ENCODE measurements at regions not wholly inside any gene's neighbourhood (a gene's known extent, or its start where the extent isn't known, plus 50 kb on each side); places are given as distances from the start of the nearest gene placed in this dataset.

GRCh38 chr11:10978198-10978597 lies 120.3 kb upstream of the ZBED5 start:
- ChIA-PET POLR2A (no interaction called here), CTCF (no interaction called here)
- Mint-ChIP-seq H3K4me1 (no peaks in the 10 kb centered on the region), H3K36me3 (no peaks in the 10 kb centered on the region), H3K9me3 (peaks cover 4% of the 10 kb centered on the region), H3K4me3 (no peak overlapping the region), H3K27ac (no peak overlapping the region), H3K27me3 (ENCODE audit: low read depth) (no peaks in the 10 kb centered on the region; the same call in 1 of the 2 replicates)
- TF ChIP-seq RORB (CRISPR knock-in tag; IDR thresholded peaks at IDR 0.05): no peak
- no peak for TF ChIP-seq E2F5 (CRISPR knock-in tag; IDR thresholded peaks at IDR 0.05)
- no peak for TF ChIP-seq NR2C2 (CRISPR knock-in tag; IDR thresholded peaks at IDR 0.05)
- no peak for TF ChIP-seq MLX (CRISPR knock-in tag; IDR thresholded peaks at IDR 0.05)
- TF ChIP-seq CREB1 (CRISPR knock-in tag; IDR thresholded peaks at IDR 0.05): no peak
- TF ChIP-seq TEAD1 (CRISPR knock-in tag; IDR thresholded peaks at IDR 0.05): no peak
- no peak for TF ChIP-seq AR (CRISPR knock-in tag; IDR thresholded peaks at IDR 0.05)
- TF ChIP-seq ATF2 (CRISPR knock-in tag; IDR thresholded peaks at IDR 0.05; ENCODE audit: borderline replicate concordance, low read depth): no peak
- TF ChIP-seq RELA (CRISPR knock-in tag; IDR thresholded peaks at IDR 0.05; ENCODE audit: borderline replicate concordance): no peak
- TF ChIP-seq ZSCAN18 (CRISPR knock-in tag; IDR thresholded peaks at IDR 0.05): no peak
- TF ChIP-seq NFYB (CRISPR knock-in tag; conservative IDR thresholded peaks at IDR 0.05; ENCODE audit: low read depth): no peak
- ATAC-seq: no peak
- no peak for DNase-seq (ENCODE audit: low spot score)

GRCh38 chr11:10975287-10975721 lies 117.5 kb upstream of the ZBED5 start:
- peaks cover 4% of the 10 kb centered on the region for H3K9me3 Mint-ChIP-seq
- TF ChIP-seq FOXK1 (CRISPR knock-in tag; IDR thresholded peaks at IDR 0.05): no peak
- TF ChIP-seq PREB (CRISPR knock-in tag; IDR thresholded peaks at IDR 0.05; ENCODE audit: borderline replicate concordance): no peak
- TF ChIP-seq ZNF263 (CRISPR knock-in tag; IDR thresholded peaks at IDR 0.05; ENCODE audit: low read depth): no peak
- no peak for TF ChIP-seq ATF1 (CRISPR knock-in tag; IDR thresholded peaks at IDR 0.05)
- no peak for TF ChIP-seq RORB (CRISPR knock-in tag; IDR thresholded peaks at IDR 0.05)
- TF ChIP-seq GTF2I (CRISPR knock-in tag; conservative IDR thresholded peaks at IDR 0.05): no peak
- TF ChIP-seq ATF6 (CRISPR knock-in tag; IDR thresholded peaks at IDR 0.05): no peak
- TF ChIP-seq ESRRA (CRISPR knock-in tag; IDR thresholded peaks at IDR 0.05; ENCODE audit: borderline replicate concordance): no peak
- no peak for TF ChIP-seq GRHL2 (CRISPR knock-in tag; IDR thresholded peaks at IDR 0.05; ENCODE audit: insufficient replicate concordance, severe bottlenecking)
- TF ChIP-seq SP1 (CRISPR knock-in tag; conservative IDR thresholded peaks at IDR 0.05): no peak
- TF ChIP-seq AFF4 (CRISPR knock-in tag; IDR thresholded peaks at IDR 0.05; ENCODE audit: borderline replicate concordance): no peak
- TF ChIP-seq TP53 (CRISPR knock-in tag; IDR thresholded peaks at IDR 0.05): no peak
- H3K4me3 Mint-ChIP-seq: no peak overlapping the region
- ChIA-PET CTCF (interaction anchor here (1.1 kb wide), 2 partner anchors 53 to 205 kb away, joined by 3 read pairs; no protein-coding TSS in a partner anchor), POLR2A (no interaction called here)
- no peak overlapping the region for H3K27ac Mint-ChIP-seq
- ATAC-seq (no peak), DNase-seq (ENCODE audit: low spot score) (no peak)
- no peaks in the 10 kb centered on the region for H3K36me3 Mint-ChIP-seq
- no peaks in the 10 kb centered on the region for H3K27me3 Mint-ChIP-seq (ENCODE audit: low read depth)
- no peaks in the 10 kb centered on the region for H3K4me1 Mint-ChIP-seq
